ENCODE measurements at regions not wholly inside any gene's neighbourhood (a gene's known extent, or its start where the extent isn't known, plus 50 kb on each side); places are given as distances from the start of the nearest gene placed in this dataset.

DNA sequence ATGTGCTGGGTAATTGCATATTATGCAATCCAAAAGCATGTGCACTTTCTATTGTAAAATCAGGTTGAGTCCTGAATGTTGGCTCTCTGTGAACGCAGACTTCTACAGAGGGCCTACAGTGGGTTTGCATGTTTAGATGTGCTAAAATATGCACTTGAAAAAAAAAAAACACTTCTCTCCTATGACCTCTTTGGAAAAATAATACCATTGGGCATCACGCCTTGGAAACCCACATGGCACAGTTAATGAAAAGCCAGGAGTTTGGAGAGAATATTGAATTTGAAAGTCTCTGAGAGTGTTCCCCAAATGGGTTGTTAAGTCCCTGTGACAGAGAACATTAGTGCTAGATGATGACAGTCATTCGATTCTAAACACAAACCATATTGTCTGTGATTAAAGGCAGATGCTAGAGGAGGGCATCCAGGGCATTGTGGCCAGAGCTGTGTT is 710.4 kb upstream of the PIK3C3 start:
- no peak overlapping the region for H3K4me3 ChIP-seq (ENCODE audit: low read depth, low read length)
- no peak for DNase-seq (ENCODE audit: low read depth)
- H3K27me3 ChIP-seq (ENCODE audit: control insufficient read depth, insufficient read depth, low read length) = no peaks in the 10 kb centered on the region
- no peaks in the 10 kb centered on the region for H3K36me3 ChIP-seq (ENCODE audit: control insufficient read depth, insufficient read depth, low read length)
- TF ChIP-seq, protein P1, sequence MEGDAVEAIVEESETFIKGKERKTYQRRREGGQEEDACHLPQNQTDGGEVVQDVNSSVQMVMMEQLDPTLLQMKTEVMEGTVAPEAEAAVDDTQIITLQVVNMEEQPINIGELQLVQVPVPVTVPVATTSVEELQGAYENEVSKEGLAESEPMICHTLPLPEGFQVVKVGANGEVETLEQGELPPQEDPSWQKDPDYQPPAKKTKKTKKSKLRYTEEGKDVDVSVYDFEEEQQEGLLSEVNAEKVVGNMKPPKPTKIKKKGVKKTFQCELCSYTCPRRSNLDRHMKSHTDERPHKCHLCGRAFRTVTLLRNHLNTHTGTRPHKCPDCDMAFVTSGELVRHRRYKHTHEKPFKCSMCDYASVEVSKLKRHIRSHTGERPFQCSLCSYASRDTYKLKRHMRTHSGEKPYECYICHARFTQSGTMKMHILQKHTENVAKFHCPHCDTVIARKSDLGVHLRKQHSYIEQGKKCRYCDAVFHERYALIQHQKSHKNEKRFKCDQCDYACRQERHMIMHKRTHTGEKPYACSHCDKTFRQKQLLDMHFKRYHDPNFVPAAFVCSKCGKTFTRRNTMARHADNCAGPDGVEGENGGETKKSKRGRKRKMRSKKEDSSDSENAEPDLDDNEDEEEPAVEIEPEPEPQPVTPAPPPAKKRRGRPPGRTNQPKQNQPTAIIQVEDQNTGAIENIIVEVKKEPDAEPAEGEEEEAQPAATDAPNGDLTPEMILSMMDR (IDR thresholded peaks at IDR 0.05; ENCODE audit: insufficient read depth, low read length, poor library complexity, severe bottlenecking) = no peak

DNA sequence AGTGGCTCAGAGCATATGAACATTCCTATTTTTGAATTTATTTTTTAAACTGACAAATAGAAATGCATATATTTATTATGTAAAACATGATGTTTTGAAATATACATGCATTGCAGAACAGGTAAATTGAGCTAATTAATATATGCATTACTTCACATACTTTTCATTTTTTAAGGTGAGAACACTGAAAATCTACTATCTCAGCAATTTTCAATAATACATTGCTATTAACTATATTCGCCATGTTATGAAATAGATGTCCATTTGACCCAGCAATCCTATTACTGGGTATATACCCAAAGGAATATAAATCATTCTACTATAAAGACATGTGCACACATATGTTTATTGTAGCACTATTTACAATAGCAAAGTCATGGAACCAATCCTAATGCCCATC is 717.7 kb upstream of the PIK3C3 start:
- no peak for DNase-seq (ENCODE audit: low read depth)
- H3K27me3 ChIP-seq (ENCODE audit: control insufficient read depth, insufficient read depth, low read length) = no peaks in the 10 kb centered on the region
- TF ChIP-seq, protein P1 (IDR thresholded peaks at IDR 0.05; ENCODE audit: insufficient read depth, low read length, poor library complexity, severe bottlenecking) = no peak

DNA sequence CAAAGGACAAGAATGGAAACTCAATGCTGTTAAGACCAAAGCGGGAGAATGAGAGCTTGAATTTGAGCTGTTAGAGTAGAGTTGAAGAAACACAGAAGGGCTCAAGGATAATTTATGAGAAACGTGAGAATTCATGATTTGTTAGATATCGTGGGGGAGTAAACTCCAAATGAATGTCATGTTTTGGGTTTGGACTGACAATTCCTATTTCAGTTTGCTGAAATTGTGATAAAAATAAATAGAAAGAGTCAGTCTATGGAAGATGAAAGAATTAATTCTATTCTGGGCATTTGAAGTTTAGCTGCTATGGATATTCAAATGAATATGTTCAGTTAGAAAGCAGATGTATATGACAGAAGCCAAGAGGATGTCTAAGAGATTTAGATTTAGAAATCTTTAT is 723.4 kb upstream of the PIK3C3 start:
- Histone ChIP-seq H3K4me3 (ENCODE audit: low read depth, low read length) (no peak overlapping the region), H3K36me3 (ENCODE audit: control insufficient read depth, insufficient read depth, low read length) (no peaks in the 10 kb centered on the region), H3K27me3 (ENCODE audit: control insufficient read depth, insufficient read depth, low read length) (no peaks in the 10 kb centered on the region)
- DNase-seq (ENCODE audit: low read depth) = no peak
- TF ChIP-seq, protein P1 (IDR thresholded peaks at IDR 0.05; ENCODE audit: insufficient read depth, low read length, poor library complexity, severe bottlenecking) = no peak

More for the DNA sequence above, 717.7 kb upstream of the PIK3C3 start:
- Histone ChIP-seq H3K4me3 (ENCODE audit: low read depth, low read length) (no peak overlapping the region), H3K36me3 (ENCODE audit: control insufficient read depth, insufficient read depth, low read length) (no peaks in the 10 kb centered on the region)

DNA sequence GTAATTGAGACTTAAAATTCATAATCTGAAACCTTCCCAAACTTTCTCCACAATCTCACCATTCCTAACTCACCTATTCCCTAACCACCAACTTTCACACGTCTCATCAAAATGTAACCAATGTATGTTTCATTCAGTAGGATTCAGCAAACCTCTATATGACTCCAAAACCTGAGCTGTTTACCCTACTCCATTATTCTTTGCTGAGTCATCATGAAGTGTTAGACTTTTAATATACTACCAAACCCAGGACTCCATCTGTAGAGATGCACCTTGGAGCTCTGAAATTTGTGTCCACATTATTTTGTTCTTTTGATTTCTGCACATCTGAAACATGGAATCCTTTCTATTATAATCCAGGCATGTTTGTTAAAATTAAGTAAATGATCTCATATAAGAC is 727.0 kb upstream of the PIK3C3 start:
- no peak for DNase-seq (ENCODE audit: low read depth)
- Histone ChIP-seq H3K27me3 (ENCODE audit: control insufficient read depth, insufficient read depth, low read length) (no peaks in the 10 kb centered on the region), H3K4me3 (ENCODE audit: low read depth, low read length) (no peak overlapping the region), H3K36me3 (ENCODE audit: control insufficient read depth, insufficient read depth, low read length) (no peaks in the 10 kb centered on the region)
- TF ChIP-seq, protein P1 (IDR thresholded peaks at IDR 0.05; ENCODE audit: insufficient read depth, low read length, poor library complexity, severe bottlenecking) = no peak

DNA sequence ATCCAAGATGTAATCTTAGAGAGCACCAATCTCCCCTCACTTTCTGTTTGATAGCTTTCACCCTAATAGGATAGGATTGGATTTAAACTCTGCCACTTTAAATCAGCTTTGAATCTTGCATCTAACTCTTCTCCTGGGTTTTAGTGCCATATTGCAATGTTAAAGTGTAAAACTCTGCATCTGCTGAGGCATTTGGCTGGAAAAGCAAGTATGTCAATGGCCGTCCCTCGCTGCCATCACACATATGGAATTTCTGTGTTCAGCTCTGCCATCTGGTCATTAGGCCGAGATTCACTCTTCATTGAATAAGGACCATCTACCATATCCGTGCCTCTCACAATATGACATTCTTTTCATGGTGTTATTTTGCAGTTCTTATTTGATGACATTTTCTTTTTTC is 728.1 kb upstream of the PIK3C3 start:
- DNase-seq (ENCODE audit: low read depth) = no peak
- Histone ChIP-seq H3K36me3 (ENCODE audit: control insufficient read depth, insufficient read depth, low read length) (no peaks in the 10 kb centered on the region), H3K27me3 (ENCODE audit: control insufficient read depth, insufficient read depth, low read length) (no peaks in the 10 kb centered on the region), H3K4me3 (ENCODE audit: low read depth, low read length) (no peak overlapping the region)
- TF ChIP-seq, protein P1 (IDR thresholded peaks at IDR 0.05; ENCODE audit: insufficient read depth, low read length, poor library complexity, severe bottlenecking) = no peak

DNA sequence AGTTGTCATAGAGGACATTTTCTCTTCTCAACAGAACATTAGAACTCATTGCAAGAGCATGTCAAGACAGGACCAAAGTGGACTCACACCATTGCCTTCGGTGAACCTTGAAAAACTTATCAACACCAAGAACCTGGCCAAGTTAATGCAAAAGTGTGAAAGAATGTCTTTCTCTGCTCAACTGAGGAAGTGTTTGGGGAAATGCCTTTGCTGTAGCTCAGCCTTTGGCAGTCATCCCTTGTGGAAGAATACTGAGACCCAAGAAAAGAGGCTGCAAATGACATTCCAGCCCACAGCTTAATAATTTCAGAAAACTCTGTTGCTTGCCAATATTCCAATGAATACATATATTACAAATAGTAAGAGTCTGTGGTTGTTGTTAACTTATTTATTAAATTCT is 728.8 kb upstream of the PIK3C3 start:
- DNase-seq (ENCODE audit: low read depth) = no peak
- Histone ChIP-seq H3K27me3 (ENCODE audit: control insufficient read depth, insufficient read depth, low read length) (no peaks in the 10 kb centered on the region), H3K36me3 (ENCODE audit: control insufficient read depth, insufficient read depth, low read length) (no peaks in the 10 kb centered on the region), H3K4me3 (ENCODE audit: low read depth, low read length) (no peak overlapping the region)
- TF ChIP-seq, protein P1 (IDR thresholded peaks at IDR 0.05; ENCODE audit: insufficient read depth, low read length, poor library complexity, severe bottlenecking) = no peak

Data from kidney epithelial cell (primary cell).